Lower leg skin (tissue), 3 donors: ENCODE measurements at regions not wholly inside any gene's neighbourhood (a gene's known extent, or its start where the extent isn't known, plus 50 kb on each side); places are given as distances from the start of the nearest gene placed in this dataset.

Experiments used
- CTCF ChIP-seq, 3 donors: fragments of 450-650 bp; IDR thresholded peaks; one replicate each; pipeline ENCODE4 v1.5.1; 2016; ENCODE audit warnings: antibody characterized with exemption in 3 of 3, mild to moderate bottlenecking in 3 of 3, moderate library complexity in 2 of 3
- POLR2A ChIP-seq, 2 donors: fragments of 450-650 bp; IDR thresholded peaks; one replicate each; pipeline ENCODE4 v1.6.1; 2016 to 2017; ENCODE audit warnings: antibody characterized with exemption in 2 of 2, mild to moderate bottlenecking in 1 of 2, moderate library complexity in 1 of 2

GRCh38 chr7:132730105-132730504 lies 153.8 kb upstream of the PLXNA4 start:
- TF ChIP-seq CTCF (IDR thresholded peaks at IDR 0.05) (no peak), POLR2A (IDR thresholded peaks at IDR 0.05) (no peak)
